SK-N-SH treated with all-trans-retinoic acid at 6 μM for 48 hours (cell line): ENCODE measurements at regions not wholly inside any gene's neighbourhood (a gene's known extent, or its start where the extent isn't known, plus 50 kb on each side); places are given as distances from the start of the nearest gene placed in this dataset.

Source experiments
- ATAC-seq: fragments of 200-7000 bp; cut with Tn5 transposase; 3 replicates; pipeline ENCODE4 v1.9.1; 2020; ENCODE audit warnings: mild to moderate bottlenecking, moderate library complexity
- ARNTL ChIP-seq: fragments of 450-650 bp; formaldehyde crosslinking; IDR thresholded peaks from 2 replicates; pipeline ENCODE4 v1.5.0; 2020; ENCODE audit warnings: low read depth, mild to moderate bottlenecking, moderate library complexity, borderline replicate concordance
- BACH2 ChIP-seq: fragments of 250-450 bp; sonication (Bioruptor Pico); IDR thresholded peaks from 2 replicates; pipeline ENCODE4 v1.9.0; 2021; ENCODE audit warnings: mild to moderate bottlenecking, borderline replicate concordance
- CREB5 ChIP-seq: fragments of 250-450 bp; sonication (Bioruptor Pico); IDR thresholded peaks from 2 replicates; pipeline ENCODE4 v1.5.1; 2020; ENCODE audit warnings: low read depth, mild to moderate bottlenecking, moderate library complexity
- ESRRG ChIP-seq: fragments of 250-450 bp; sonication (Bioruptor Pico); IDR thresholded peaks from 2 replicates; pipeline ENCODE4 v1.6.1; 2021; ENCODE audit warnings: mild to moderate bottlenecking
- OSR1 ChIP-seq: fragments of 250-450 bp; sonication (Bioruptor Pico); IDR thresholded peaks from 2 replicates; pipeline ENCODE4 v1.8.0; 2022; ENCODE audit warnings: moderate library complexity, mild to moderate bottlenecking, inconsistent platforms
- PATZ1 ChIP-seq: fragments of 250-450 bp; sonication (Bioruptor Pico); IDR thresholded peaks from 2 replicates; pipeline ENCODE4 v1.8.0; 2020; ENCODE audit warnings: mild to moderate bottlenecking, moderate library complexity, borderline replicate concordance
- PPARA ChIP-seq: fragments of 250-450 bp; sonication (Bioruptor Pico); IDR thresholded peaks from 2 replicates; pipeline ENCODE4 v1.5.0; 2020; ENCODE audit warnings: mild to moderate bottlenecking, borderline replicate concordance
- TCF4 ChIP-seq: fragments of 250-450 bp; sonication (Bioruptor Pico); IDR thresholded peaks from 2 replicates; pipeline ENCODE4 v1.8.0; 2021; ENCODE audit warnings: mild to moderate bottlenecking, moderate library complexity, borderline replicate concordance
- TOX ChIP-seq: fragments of 250-450 bp; sonication (Bioruptor Pico); IDR thresholded peaks from 2 replicates; pipeline ENCODE4 v1.8.0; 2021; ENCODE audit warnings: mild to moderate bottlenecking, moderate library complexity, borderline replicate concordance
- ZC3H10 ChIP-seq: fragments of 250-450 bp; sonication (Bioruptor Pico); IDR thresholded peaks from 2 replicates; pipeline ENCODE4 v1.5.1; 2021; ENCODE audit warnings: mild to moderate bottlenecking, moderate library complexity
- ZFP30 ChIP-seq: fragments of 450-650 bp; formaldehyde crosslinking; IDR thresholded peaks from 2 replicates; pipeline ENCODE4 v1.5.0; 2022; ENCODE audit warnings: mild to moderate bottlenecking, moderate library complexity
- ZNF565 ChIP-seq: fragments of 450-650 bp; formaldehyde crosslinking; conservative IDR thresholded peaks from 2 replicates; pipeline ENCODE4 v1.5.0; 2020; ENCODE audit warnings: low read depth, mild to moderate bottlenecking, moderate library complexity
- ZNF70 ChIP-seq: fragments of 450-650 bp; formaldehyde crosslinking; IDR thresholded peaks from 2 replicates; pipeline ENCODE4 v1.5.0; 2020; ENCODE audit warnings: mild to moderate bottlenecking, moderate library complexity
- ZNF8 ChIP-seq: fragments of 450-650 bp; formaldehyde crosslinking; IDR thresholded peaks from 2 replicates; pipeline ENCODE4 v1.5.0; 2020; ENCODE audit warnings: mild to moderate bottlenecking, moderate library complexity
- TF ChIP-seq, protein P1 (sequence below): fragments of 250-450 bp; sonication (Bioruptor Pico); IDR thresholded peaks from 2 replicates; pipeline ENCODE4 v1.5.0; 2020; ENCODE audit warnings: mild to moderate bottlenecking, moderate library complexity
- TF ChIP-seq, protein P2 (sequence below): fragments of 250-450 bp; sonication (Bioruptor Pico); IDR thresholded peaks from 2 replicates; pipeline ENCODE4 v1.5.1; 2021; ENCODE audit warnings: mild to moderate bottlenecking, moderate library complexity

- TF ChIP-seq ZFP30 (no peak), PPARA (CRISPR knock-in tag) (no peak), ESRRG (CRISPR knock-in tag) (no peak)
- no peak for ATAC-seq
Measured at GRCh38 chr4:14265651-14266050, 638.1 kb upstream of the BOD1L1 start.

DNA sequence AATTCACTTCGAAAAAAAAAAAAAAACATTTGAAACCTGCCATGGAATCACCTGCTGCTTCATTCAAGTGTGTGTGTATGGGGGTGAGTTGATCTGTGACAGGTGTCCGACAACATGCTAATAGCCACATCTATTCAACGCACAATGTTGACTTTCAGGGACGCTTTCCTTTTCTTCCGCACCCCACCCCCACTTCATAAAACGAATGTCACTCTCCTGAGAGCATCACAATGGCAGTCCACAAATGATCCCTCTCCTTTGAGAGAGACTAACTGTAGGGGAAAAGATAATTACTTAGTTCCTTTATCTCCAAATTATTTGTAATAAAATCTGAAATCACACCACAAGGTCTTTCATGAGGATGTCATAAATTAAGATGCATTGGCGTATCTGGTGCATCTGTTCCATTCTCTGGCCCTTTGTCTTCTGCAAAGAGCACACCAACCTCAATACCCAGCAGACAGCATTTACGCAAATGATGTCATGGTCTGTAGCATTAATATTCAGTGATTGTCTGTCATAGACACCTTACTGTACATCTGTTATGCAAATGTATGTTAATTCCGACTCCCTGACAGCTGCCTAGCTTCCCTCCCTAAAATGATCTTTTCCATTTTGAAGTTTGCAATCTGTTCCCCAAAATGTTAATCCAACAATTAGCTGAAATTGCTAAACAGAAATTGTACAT, 640.0 kb upstream of the BOD1L1 start:
- TF ChIP-seq, protein P1, sequence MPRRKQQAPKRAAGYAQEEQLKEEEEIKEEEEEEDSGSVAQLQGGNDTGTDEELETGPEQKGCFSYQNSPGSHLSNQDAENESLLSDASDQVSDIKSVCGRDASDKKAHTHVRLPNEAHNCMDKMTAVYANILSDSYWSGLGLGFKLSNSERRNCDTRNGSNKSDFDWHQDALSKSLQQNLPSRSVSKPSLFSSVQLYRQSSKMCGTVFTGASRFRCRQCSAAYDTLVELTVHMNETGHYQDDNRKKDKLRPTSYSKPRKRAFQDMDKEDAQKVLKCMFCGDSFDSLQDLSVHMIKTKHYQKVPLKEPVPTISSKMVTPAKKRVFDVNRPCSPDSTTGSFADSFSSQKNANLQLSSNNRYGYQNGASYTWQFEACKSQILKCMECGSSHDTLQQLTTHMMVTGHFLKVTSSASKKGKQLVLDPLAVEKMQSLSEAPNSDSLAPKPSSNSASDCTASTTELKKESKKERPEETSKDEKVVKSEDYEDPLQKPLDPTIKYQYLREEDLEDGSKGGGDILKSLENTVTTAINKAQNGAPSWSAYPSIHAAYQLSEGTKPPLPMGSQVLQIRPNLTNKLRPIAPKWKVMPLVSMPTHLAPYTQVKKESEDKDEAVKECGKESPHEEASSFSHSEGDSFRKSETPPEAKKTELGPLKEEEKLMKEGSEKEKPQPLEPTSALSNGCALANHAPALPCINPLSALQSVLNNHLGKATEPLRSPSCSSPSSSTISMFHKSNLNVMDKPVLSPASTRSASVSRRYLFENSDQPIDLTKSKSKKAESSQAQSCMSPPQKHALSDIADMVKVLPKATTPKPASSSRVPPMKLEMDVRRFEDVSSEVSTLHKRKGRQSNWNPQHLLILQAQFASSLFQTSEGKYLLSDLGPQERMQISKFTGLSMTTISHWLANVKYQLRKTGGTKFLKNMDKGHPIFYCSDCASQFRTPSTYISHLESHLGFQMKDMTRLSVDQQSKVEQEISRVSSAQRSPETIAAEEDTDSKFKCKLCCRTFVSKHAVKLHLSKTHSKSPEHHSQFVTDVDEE: no peak
- TF ChIP-seq TOX (CRISPR knock-in tag) (no peak), ZC3H10 (CRISPR knock-in tag) (no peak), ZNF70 (CRISPR knock-in tag) (no peak), ZNF565 (CRISPR knock-in tag) (no peak), PATZ1 (no peak), ZNF8 (CRISPR knock-in tag) (no peak)
- no peak for ATAC-seq

- no peak for ATAC-seq
- no peak for TF ChIP-seq ZC3H10 (CRISPR knock-in tag)
- no peak for TF ChIP-seq CREB5
- TF ChIP-seq ZFP30: no peak
- TF ChIP-seq ARNTL (CRISPR knock-in tag): no peak
- no peak for TF ChIP-seq ESRRG (CRISPR knock-in tag)
- no peak for TF ChIP-seq TCF4 (CRISPR knock-in tag)
- no peak for TF ChIP-seq OSR1
- TF ChIP-seq, all 23 proteins: peak for 0
Measured at GRCh38 chr4:14269824-14270223, 642.3 kb upstream of the BOD1L1 start.

GRCh38 chr4:14272206-14272605, 644.7 kb upstream of the BOD1L1 start:
- no peak for ATAC-seq
- no peak for TF ChIP-seq ZNF70 (CRISPR knock-in tag)

DNA sequence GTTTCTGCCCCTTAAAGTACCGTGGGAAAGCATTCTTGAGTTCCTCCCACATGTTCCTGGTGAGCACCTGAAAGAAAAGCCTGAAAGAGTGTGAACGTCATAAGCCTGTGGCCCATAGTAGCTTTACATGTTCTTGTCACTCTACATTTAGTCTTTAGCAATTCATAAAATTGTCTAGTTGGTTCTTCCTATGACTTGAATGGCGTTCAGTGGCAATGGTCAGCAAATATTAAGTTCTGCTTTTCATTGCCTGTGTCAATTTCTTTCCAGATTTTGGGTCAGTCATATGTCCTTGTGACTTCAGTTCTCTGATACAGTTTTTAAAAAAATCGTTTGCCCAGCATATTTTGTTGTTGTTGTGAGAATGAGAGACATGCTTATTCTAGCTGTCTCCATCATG, 650.0 kb upstream of the BOD1L1 start:
- TF ChIP-seq PATZ1 (no peak), ZNF565 (CRISPR knock-in tag) (no peak)
- TF ChIP-seq, all 23 proteins: peak for 0
- no peak for ATAC-seq

DNA sequence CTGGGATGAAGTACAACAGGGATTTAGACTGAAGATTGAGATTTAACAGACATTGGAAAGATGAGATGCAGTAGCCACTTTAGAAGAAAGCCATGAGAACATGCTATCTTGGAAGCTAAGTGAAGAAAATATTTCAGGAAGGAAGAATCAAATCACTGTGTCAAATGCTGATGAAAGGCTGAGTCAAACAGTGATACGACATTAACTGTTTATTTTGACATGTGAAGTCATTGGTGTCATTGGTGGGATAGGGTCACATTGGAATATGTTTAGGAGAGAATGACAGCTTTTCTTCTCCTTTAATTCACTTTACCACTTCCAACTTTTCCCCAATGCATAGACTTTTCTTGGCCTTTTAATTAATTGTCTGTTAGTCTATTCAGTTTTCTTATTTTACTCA, 653.0 kb upstream of the BOD1L1 start:
- ATAC-seq: no peak
- TF ChIP-seq ZNF565 (CRISPR knock-in tag) (no peak), BACH2 (CRISPR knock-in tag) (no peak), ZC3H10 (CRISPR knock-in tag) (no peak), ESRRG (CRISPR knock-in tag) (no peak), TCF4 (CRISPR knock-in tag) (no peak), ZNF70 (CRISPR knock-in tag) (no peak), ARNTL (CRISPR knock-in tag) (no peak)
- TF ChIP-seq, protein P2, sequence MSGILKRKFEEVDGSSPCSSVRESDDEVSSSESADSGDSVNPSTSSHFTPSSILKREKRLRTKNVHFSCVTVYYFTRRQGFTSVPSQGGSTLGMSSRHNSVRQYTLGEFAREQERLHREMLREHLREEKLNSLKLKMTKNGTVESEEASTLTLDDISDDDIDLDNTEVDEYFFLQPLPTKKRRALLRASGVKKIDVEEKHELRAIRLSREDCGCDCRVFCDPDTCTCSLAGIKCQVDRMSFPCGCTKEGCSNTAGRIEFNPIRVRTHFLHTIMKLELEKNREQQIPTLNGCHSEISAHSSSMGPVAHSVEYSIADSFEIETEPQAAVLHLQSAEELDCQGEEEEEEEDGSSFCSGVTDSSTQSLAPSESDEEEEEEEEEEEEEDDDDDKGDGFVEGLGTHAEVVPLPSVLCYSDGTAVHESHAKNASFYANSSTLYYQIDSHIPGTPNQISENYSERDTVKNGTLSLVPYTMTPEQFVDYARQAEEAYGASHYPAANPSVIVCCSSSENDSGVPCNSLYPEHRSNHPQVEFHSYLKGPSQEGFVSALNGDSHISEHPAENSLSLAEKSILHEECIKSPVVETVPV: no peak
- TF ChIP-seq, all 23 proteins: peak for 0
